GM20000 (cell line): ENCODE measurements at regions not wholly inside any gene's neighbourhood (a gene's known extent, or its start where the extent isn't known, plus 50 kb on each side); places are given as distances from the start of the nearest gene placed in this dataset.
"Not testable (repeated sequence)": the region's sequence is repeated elsewhere in the genome, so short reads cannot be mapped to it uniquely, and the experiment has no call there.

Experiments
- DNase-seq: peaks from one replicate; pipeline ENCODE4 v3.0.0; 2012; ENCODE audit warnings: low spot score
- CTCF ChIP-seq: IDR thresholded peaks from 2 replicates; pipeline ENCODE4 v1.5.1; 2012; ENCODE audit warnings: mild to moderate bottlenecking, control low read depth; ENCODE audit errors: extremely low read depth, missing control alignments

GRCh38 chr3:110933821-110934426, 137.7 kb upstream of the NECTIN3 start:
- DNase-seq, result no peak
- TF ChIP-seq CTCF, result no peak

GRCh38 chr3:110938629-110939028, 133.0 kb upstream of the NECTIN3 start:
- no peak for TF ChIP-seq CTCF
- DNase-seq, result no peak

- no peak for DNase-seq
- no peak for TF ChIP-seq CTCF
Observed at GRCh38 chr3:110940055-110940454, 131.6 kb upstream of the NECTIN3 start.

- TF ChIP-seq CTCF, result no peak
- DNase-seq, result no peak
Observed at GRCh38 chr3:110944782-110945181, 126.8 kb upstream of the NECTIN3 start.

DNA sequence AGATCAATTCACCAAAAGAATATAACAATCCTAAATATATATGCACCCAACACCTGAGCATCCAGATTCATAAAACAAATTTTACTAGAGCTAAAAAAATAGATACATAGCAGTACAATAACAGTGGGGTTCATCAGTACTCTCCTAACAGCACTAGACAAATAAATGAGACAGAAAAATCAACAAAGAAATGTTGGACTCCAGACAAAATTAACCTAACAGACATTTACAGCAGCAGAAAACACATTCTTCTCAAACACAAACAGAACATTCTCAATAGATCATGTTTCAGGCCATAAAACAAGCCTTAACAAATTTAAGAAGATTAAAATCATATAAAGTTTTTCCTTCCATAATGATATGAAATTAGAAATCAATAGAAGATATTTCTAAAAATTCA, 124.8 kb upstream of the NECTIN3 start:
- DNase-seq, result no peak
- TF ChIP-seq CTCF, result no peak

DNA sequence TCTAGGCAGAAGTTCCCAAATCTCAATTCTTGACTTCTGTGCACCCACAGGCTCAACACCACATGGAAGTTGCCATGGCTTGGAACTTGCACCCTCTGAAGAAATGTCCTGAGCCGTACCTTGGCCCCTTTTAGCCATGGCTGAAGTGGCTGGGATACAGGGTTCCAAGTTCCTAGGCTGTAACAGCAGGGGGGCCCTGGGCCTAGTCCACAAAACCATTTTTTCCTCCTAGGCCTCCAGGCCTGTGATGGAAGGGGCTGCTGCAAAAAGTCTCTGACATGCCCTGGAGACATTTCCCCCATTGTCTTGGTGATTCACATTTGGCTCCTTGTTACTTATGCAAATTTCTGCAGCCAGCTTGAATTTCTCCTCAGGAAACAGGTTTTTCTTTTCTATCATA, 122.4 kb upstream of the NECTIN3 start:
- not testable (repeated sequence) for DNase-seq

GRCh38 chr3:110955301-110955880, 116.2 kb upstream of the NECTIN3 start:
- DNase-seq, result no peak
- no peak for TF ChIP-seq CTCF

- DNase-seq, result no peak
- TF ChIP-seq CTCF, result no peak
Observed at GRCh38 chr3:110956081-110956480, 115.5 kb upstream of the NECTIN3 start.
